ENCODE measurements at regions not wholly inside any gene's neighbourhood (a gene's known extent, or its start where the extent isn't known, plus 50 kb on each side); places are given as distances from the start of the nearest gene placed in this dataset.

GRCh38 chr15:57832183-57832582, 125.7 kb downstream of the POLR2M start:
- TF ChIP-seq CTCF (IDR thresholded peaks at IDR 0.05; ENCODE audit: borderline replicate concordance, extremely low read depth, low read length, poor library complexity, severe bottlenecking) (no peak), EZH2 (IDR thresholded peaks at IDR 0.05; ENCODE audit: borderline replicate concordance, low read depth, low read length, severe bottlenecking) (no peak)
